Breast epithelium (tissue), 4 donors: ENCODE measurements at regions not wholly inside any gene's neighbourhood (a gene's known extent, or its start where the extent isn't known, plus 50 kb on each side); places are given as distances from the start of the nearest gene placed in this dataset.

Source experiments
- DNase-seq, 2 donors: peaks; one replicate each; pipeline ENCODE4 v3.0.0-alpha.2; 2019; ENCODE audit warnings: low spot score in 2 of 2
- H3K27ac ChIP-seq, 2 donors: fragments of 200-600 bp; sonication (generic) in 1 of 2; one replicate each; pipeline ENCODE4 v1.5.1; 2016 to 2019; ENCODE audit warnings: mild to moderate bottlenecking in 1 of 2
- H3K27me3 ChIP-seq, 2 donors: fragments of 200-600 bp; sonication (generic) in 1 of 2; one replicate each; pipeline versions ENCODE4 v1.5.1 to v1.6.0; 2017 to 2019; ENCODE audit warnings: control low read depth in 1 of 2, mild to moderate bottlenecking in 1 of 2
- H3K36me3 ChIP-seq: fragments of 200-600 bp; one replicate; pipeline ENCODE4 v1.5.1; 2019
- H3K4me1 ChIP-seq, 2 donors: fragments of 200-600 bp; sonication (generic); one replicate each; pipeline ENCODE4 v1.5.1; 2016 to 2019; ENCODE audit warnings: control low read depth in 1 of 2
- H3K4me3 ChIP-seq, 3 donors: fragments of 200-600 bp; sonication (generic); 1 replicate in 2 of 3; 2 replicates in 1 of 3; pipeline ENCODE4 v1.5.1; 2016 to 2019; ENCODE audit warnings: mild to moderate bottlenecking in 3 of 3, moderate library complexity in 2 of 3
- H3K9me3 ChIP-seq, 2 donors: fragments of 200-600 bp; sonication (generic) in 1 of 2; one replicate each; pipeline ENCODE4 v1.5.1; 2016 to 2019; ENCODE audit warnings: control low read depth in 1 of 2
- CTCF ChIP-seq, 3 donors: fragments of 450-650 bp; IDR thresholded peaks; one replicate each; pipeline ENCODE4 v1.5.1; 2016 to 2017; ENCODE audit warnings: antibody characterized with exemption in 3 of 3, mild to moderate bottlenecking in 3 of 3, moderate library complexity in 3 of 3
- POLR2A ChIP-seq: fragments of 450-650 bp; IDR thresholded peaks from one replicate; pipeline ENCODE4 v1.6.1; 2016; ENCODE audit warnings: antibody characterized with exemption, mild to moderate bottlenecking, moderate library complexity
- POLR2AphosphoS5 ChIP-seq, 3 donors: sonication (generic); formaldehyde crosslinking; IDR thresholded peaks; one replicate each; pipeline ENCODE4 v1.6.1; 2017; ENCODE audit warnings: antibody characterized with exemption in 3 of 3
- intact Hi-C: fragments of 100-400 bp; cut with DNase I; formaldehyde crosslinking; loops from one replicate; pipeline ENCODE4 v1.15.1; 2023; ENCODE audit warnings: low total_unique reads

- Histone ChIP-seq H3K27ac (no peak overlapping the region), H3K4me3 (no peak overlapping the region)
- intact Hi-C loops: no loop called here
These were observed 248.5 kb upstream of the TUT7 start for GRCh38 chr9:86602715-86603114.

GRCh38 chr9:86601697-86602096 lies 247.5 kb upstream of the TUT7 start:
- peaks cover 0 to 7% of the 10 kb centered on the region in 2 donors for H3K4me1 ChIP-seq
- no peak for DNase-seq
- TF ChIP-seq CTCF (IDR thresholded peaks at IDR 0.05) (no peak), POLR2A (no peak), POLR2AphosphoS5 (IDR thresholded peaks at IDR 0.05) (no peak)
- intact Hi-C loops: no loop called here
- no peaks in the 10 kb centered on the region for H3K36me3 ChIP-seq
- H3K27me3 ChIP-seq: no peaks in the 10 kb centered on the region
- H3K9me3 ChIP-seq: no peaks in the 10 kb centered on the region
- H3K27ac ChIP-seq: no peak overlapping the region
- H3K4me3 ChIP-seq: no peak overlapping the region

More at GRCh38 chr9:86602715-86603114, 248.5 kb upstream of the TUT7 start:
- no peaks in the 10 kb centered on the region for H3K27me3 ChIP-seq
- no peaks in the 10 kb centered on the region for H3K9me3 ChIP-seq
- H3K36me3 ChIP-seq: no peaks in the 10 kb centered on the region
- TF ChIP-seq POLR2AphosphoS5 (IDR thresholded peaks at IDR 0.05) (no peak), POLR2A (no peak), CTCF (IDR thresholded peaks at IDR 0.05) (no peak)
- DNase-seq: no peak
- H3K4me1 ChIP-seq: peaks cover 0 to 7% of the 10 kb centered on the region in 2 donors

GRCh38 chr9:86600977-86601376 lies 246.8 kb upstream of the TUT7 start:
- Histone ChIP-seq H3K9me3 (no peaks in the 10 kb centered on the region), H3K4me3 (no peak overlapping the region), H3K4me1 (peaks cover 0 to 7% of the 10 kb centered on the region in 2 donors), H3K27me3 (no peaks in the 10 kb centered on the region), H3K27ac (no peak overlapping the region), H3K36me3 (no peaks in the 10 kb centered on the region)
- TF ChIP-seq POLR2A (no peak), POLR2AphosphoS5 (IDR thresholded peaks at IDR 0.05) (no peak), CTCF (IDR thresholded peaks at IDR 0.05) (no peak)
- intact Hi-C loops: no loop called here
- no peak for DNase-seq

- H3K36me3 ChIP-seq: no peaks in the 10 kb centered on the region
- H3K4me1 ChIP-seq: peaks cover 0 to 7% of the 10 kb centered on the region in 2 donors
- H3K9me3 ChIP-seq: no peaks in the 10 kb centered on the region
- H3K27me3 ChIP-seq: no peaks in the 10 kb centered on the region
- no peak overlapping the region for H3K4me3 ChIP-seq
- no peak for TF ChIP-seq POLR2A
- no peak for TF ChIP-seq CTCF (IDR thresholded peaks at IDR 0.05)
- no peak for TF ChIP-seq POLR2AphosphoS5 (IDR thresholded peaks at IDR 0.05)
- intact Hi-C loops: no loop called here
- DNase-seq: no peak
- no peak overlapping the region for H3K27ac ChIP-seq
These were observed 246.1 kb upstream of the TUT7 start for GRCh38 chr9:86600291-86600690.

- Histone ChIP-seq H3K27ac (no peak overlapping the region), H3K4me3 (no peak overlapping the region), H3K27me3 (no peaks in the 10 kb centered on the region), H3K36me3 (no peaks in the 10 kb centered on the region), H3K4me1 (peaks cover 0 to 7% of the 10 kb centered on the region in 2 donors), H3K9me3 (no peaks in the 10 kb centered on the region)
- intact Hi-C loops: no loop called here
- DNase-seq: no peak
- TF ChIP-seq CTCF (IDR thresholded peaks at IDR 0.05) (no peak), POLR2A (no peak), POLR2AphosphoS5 (IDR thresholded peaks at IDR 0.05) (no peak)
These were observed 245.4 kb upstream of the TUT7 start for GRCh38 chr9:86599561-86599960.
